Epithelial cell of proximal tubule (primary cell): ENCODE measurements at regions not wholly inside any gene's neighbourhood (a gene's known extent, or its start where the extent isn't known, plus 50 kb on each side); places are given as distances from the start of the nearest gene placed in this dataset.

Experiments used
- DNase-seq: peaks from one replicate; pipeline ENCODE4 v3.0.0-alpha.2; 2011; ENCODE audit warnings: low read depth
- H3K4me3 ChIP-seq: 2 replicates; pipeline ENCODE4 v1.5.1; 2011; ENCODE audit warnings: low read depth, mild to moderate bottlenecking, low read length
- CTCF ChIP-seq: conservative IDR thresholded peaks from 2 replicates; pipeline ENCODE4 v1.5.1; 2012; ENCODE audit warnings: low read depth, mild to moderate bottlenecking, low read length

- TF ChIP-seq CTCF = no peak
- no peak overlapping the region for H3K4me3 ChIP-seq
- no peak for DNase-seq
Measured at GRCh38 chr14:85438001-85438400, 91.9 kb upstream of the FLRT2 start.

- DNase-seq = no peak
- no peak for TF ChIP-seq CTCF
- no peak overlapping the region for H3K4me3 ChIP-seq
Measured at GRCh38 chr14:85438481-85438942, 91.4 kb upstream of the FLRT2 start.

GRCh38 chr14:85439696-85440328, 90.1 kb upstream of the FLRT2 start:
- DNase-seq = no peak
- H3K4me3 ChIP-seq = no peak overlapping the region
- TF ChIP-seq CTCF = no peak

GRCh38 chr14:85441909-85442643, 87.9 kb upstream of the FLRT2 start:
- TF ChIP-seq CTCF = no peak
- no peak for DNase-seq
- H3K4me3 ChIP-seq = no peak overlapping the region

- no peak overlapping the region for H3K4me3 ChIP-seq
- TF ChIP-seq CTCF = no peak
Measured at GRCh38 chr14:85442996-85443395, 86.9 kb upstream of the FLRT2 start.

GRCh38 chr14:85444635-85445034, 85.3 kb upstream of the FLRT2 start:
- DNase-seq = peak; percentile 47
- TF ChIP-seq CTCF = no peak
- H3K4me3 ChIP-seq = no peak overlapping the region

More at GRCh38 chr14:85442996-85443395, 86.9 kb upstream of the FLRT2 start:
- DNase-seq = no peak
